MM.1S (cell line): ENCODE measurements at regions not wholly inside any gene's neighbourhood (a gene's known extent, or its start where the extent isn't known, plus 50 kb on each side); places are given as distances from the start of the nearest gene placed in this dataset.

Experiments
- CTCF ChIP-seq: fragments of 300-600 bp; sonication (generic); IDR thresholded peaks from 2 replicates; pipeline ENCODE4 v1.5.1; 2016; ENCODE audit warnings: antibody characterized with exemption, low read length, mixed read lengths
- EZH2 ChIP-seq: fragments of 300-600 bp; sonication (generic); optimal IDR thresholded peaks from 2 replicates; pipeline ENCODE3; 2017; ENCODE audit warnings: low read depth, mild to moderate bottlenecking, antibody characterized with exemption, low read length, mixed read lengths
- EZH2phosphoT487 ChIP-seq: fragments of 300-600 bp; sonication (generic); IDR thresholded peaks from 2 replicates; pipeline ENCODE4 v1.6.1; 2018; ENCODE audit warnings: antibody characterized with exemption, low read length

GRCh38 chr2:147499785-147500184, 345.0 kb upstream of the ACVR2A start:
- TF ChIP-seq CTCF = no peak
- no peak for TF ChIP-seq EZH2phosphoT487
- no peak for TF ChIP-seq EZH2
